Spleen (tissue), 7 donors: ENCODE measurements at regions not wholly inside any gene's neighbourhood (a gene's known extent, or its start where the extent isn't known, plus 50 kb on each side); places are given as distances from the start of the nearest gene placed in this dataset.

Source experiments
- CTCF ChIP-seq, 11 experiments: fragments of 200-600 bp in 7 of 11; fragments of 450-650 bp in 4 of 11; sonication (generic) in 4 of 11; IDR thresholded peaks in 8 of 11; conservative IDR thresholded peaks in 3 of 11; 1 replicate in 7 of 11; 2 replicates in 4 of 11; pipeline versions ENCODE4 v1.4.0 to v1.8.0; 2016 to 2021; ENCODE audit warnings: antibody characterized with exemption in 11 of 11, inconsistent platforms in 4 of 11, mild to moderate bottlenecking in 1 of 11
- POLR2A ChIP-seq, 3 donors: fragments of 450-650 bp; IDR thresholded peaks; one replicate each; pipeline ENCODE4 v1.5.1; 2017; ENCODE audit warnings: antibody characterized with exemption in 3 of 3, mild to moderate bottlenecking in 1 of 3
- POLR2AphosphoS5 ChIP-seq, 3 donors: sonication (generic); formaldehyde crosslinking; IDR thresholded peaks; one replicate each; pipeline ENCODE4 v1.5.1; 2017; ENCODE audit warnings: antibody characterized with exemption in 3 of 3
- donor health status: DM: no; HTN: no; CAD: no; lungs with moderate emphysema.
- donor health status: DM: no; HTN: no; CAD: no.
- donor health status: DM: no; HTN: no; CAD: no.

GRCh38 chr2:185202381-185202780, 536.2 kb upstream of the FSIP2 start:
- TF ChIP-seq CTCF (IDR thresholded peaks at IDR 0.05 in 8 of 11, conservative IDR thresholded peaks at IDR 0.05 in 3 of 11) = no peak
- TF ChIP-seq POLR2A (IDR thresholded peaks at IDR 0.05) = no peak
- TF ChIP-seq POLR2AphosphoS5 (IDR thresholded peaks at IDR 0.05) = no peak
